ENCODE measurements at regions not wholly inside any gene's neighbourhood (a gene's known extent, or its start where the extent isn't known, plus 50 kb on each side); places are given as distances from the start of the nearest gene placed in this dataset.

- peak; percentile 58 for DNase-seq
These were observed 123.4 kb downstream of the NXNL2 start for GRCh38 chr9:88658311-88658822.

GRCh38 chr9:88659126-88659525, 124.1 kb downstream of the NXNL2 start:
- DNase-seq, result no peak

- no peak for DNase-seq
These were observed 125.6 kb downstream of the NXNL2 start for GRCh38 chr9:88660611-88661010.

- no peak for DNase-seq
These were observed 126.8 kb downstream of the NXNL2 start for GRCh38 chr9:88661759-88662158.

- DNase-seq, result peak; percentile 35
These were observed 128.9 kb downstream of the NXNL2 start for GRCh38 chr9:88663771-88664419.

- no peak for DNase-seq
These were observed 129.8 kb downstream of the NXNL2 start for GRCh38 chr9:88664773-88665172.

- peak; percentile 7 for DNase-seq
These were observed 138.1 kb downstream of the NXNL2 start for GRCh38 chr9:88672874-88673689.

GRCh38 chr9:88673886-88674285, 138.9 kb downstream of the NXNL2 start:
- peak; percentile 27 for DNase-seq

- DNase-seq, result no peak
These were observed 141.7 kb downstream of the NXNL2 start for GRCh38 chr9:88676644-88677043.

GRCh38 chr9:88678008-88678407, 143.0 kb downstream of the NXNL2 start:
- DNase-seq, result no peak

- DNase-seq, result no peak
These were observed 143.5 kb downstream of the NXNL2 start for GRCh38 chr9:88678431-88678830.

GRCh38 chr9:88680041-88680440, 145.1 kb downstream of the NXNL2 start:
- DNase-seq, result peak; percentile 52

- DNase-seq, result no peak
These were observed 145.7 kb downstream of the NXNL2 start for GRCh38 chr9:88680505-88681160.

- no peak for DNase-seq
These were observed 146.5 kb downstream of the NXNL2 start for GRCh38 chr9:88681434-88681833.

- no peak for DNase-seq
These were observed 147.5 kb downstream of the NXNL2 start for GRCh38 chr9:88682431-88682831.

- no peak for DNase-seq
These were observed 149.1 kb downstream of the NXNL2 start for GRCh38 chr9:88684046-88684445.

- DNase-seq, result no peak
These were observed 149.9 kb downstream of the NXNL2 start for GRCh38 chr9:88684845-88685244.

GRCh38 chr9:88685966-88686365, 151.0 kb downstream of the NXNL2 start:
- no peak for DNase-seq

GRCh38 chr9:88689509-88690298, 154.7 kb downstream of the NXNL2 start:
- DNase-seq, result peak; percentile 8

- no peak for DNase-seq
These were observed 155.7 kb downstream of the NXNL2 start for GRCh38 chr9:88690628-88691027.

- no peak for DNase-seq
These were observed 156.1 kb downstream of the NXNL2 start for GRCh38 chr9:88691091-88691490.

GRCh38 chr9:88691811-88692210, 156.8 kb downstream of the NXNL2 start:
- peak; percentile 11 for DNase-seq

- DNase-seq, result no peak
These were observed 157.8 kb downstream of the NXNL2 start for GRCh38 chr9:88692827-88693226.
